SK-N-SH treated with all-trans-retinoic acid at 6 μM for 48 hours (cell line): ENCODE measurements at regions not wholly inside any gene's neighbourhood (a gene's known extent, or its start where the extent isn't known, plus 50 kb on each side); places are given as distances from the start of the nearest gene placed in this dataset.

Source experiments
- ARNTL ChIP-seq: fragments of 450-650 bp; formaldehyde crosslinking; IDR thresholded peaks from 2 replicates; pipeline ENCODE4 v1.5.0; 2020; ENCODE audit warnings: low read depth, mild to moderate bottlenecking, moderate library complexity, borderline replicate concordance
- CREB5 ChIP-seq: fragments of 250-450 bp; sonication (Bioruptor Pico); IDR thresholded peaks from 2 replicates; pipeline ENCODE4 v1.5.1; 2020; ENCODE audit warnings: low read depth, mild to moderate bottlenecking, moderate library complexity
- GLIS3 ChIP-seq: fragments of 250-450 bp; sonication (Bioruptor Pico); IDR thresholded peaks from 2 replicates; pipeline ENCODE4 v1.5.0; 2020; ENCODE audit warnings: mild to moderate bottlenecking, moderate library complexity
- ISL1 ChIP-seq: fragments of 250-450 bp; sonication (Bioruptor Pico); IDR thresholded peaks from 2 replicates; pipeline ENCODE4 v2.1.2; 2022; ENCODE audit warnings: mild to moderate bottlenecking, moderate library complexity
- PATZ1 ChIP-seq: fragments of 250-450 bp; sonication (Bioruptor Pico); IDR thresholded peaks from 2 replicates; pipeline ENCODE4 v1.8.0; 2020; ENCODE audit warnings: mild to moderate bottlenecking, moderate library complexity, borderline replicate concordance
- SNAI2 ChIP-seq: fragments of 250-450 bp; sonication (Bioruptor Pico); IDR thresholded peaks from 2 replicates; pipeline ENCODE4 v1.5.0; 2020; ENCODE audit warnings: mild to moderate bottlenecking, moderate library complexity
- TOX ChIP-seq: fragments of 250-450 bp; sonication (Bioruptor Pico); IDR thresholded peaks from 2 replicates; pipeline ENCODE4 v1.8.0; 2021; ENCODE audit warnings: mild to moderate bottlenecking, moderate library complexity, borderline replicate concordance
- ZC3H10 ChIP-seq: fragments of 250-450 bp; sonication (Bioruptor Pico); IDR thresholded peaks from 2 replicates; pipeline ENCODE4 v1.5.1; 2021; ENCODE audit warnings: mild to moderate bottlenecking, moderate library complexity
- ZFP30 ChIP-seq: fragments of 450-650 bp; formaldehyde crosslinking; IDR thresholded peaks from 2 replicates; pipeline ENCODE4 v1.5.0; 2022; ENCODE audit warnings: mild to moderate bottlenecking, moderate library complexity
- ZNF565 ChIP-seq: fragments of 450-650 bp; formaldehyde crosslinking; conservative IDR thresholded peaks from 2 replicates; pipeline ENCODE4 v1.5.0; 2020; ENCODE audit warnings: low read depth, mild to moderate bottlenecking, moderate library complexity
- ZNF70 ChIP-seq: fragments of 450-650 bp; formaldehyde crosslinking; IDR thresholded peaks from 2 replicates; pipeline ENCODE4 v1.5.0; 2020; ENCODE audit warnings: mild to moderate bottlenecking, moderate library complexity
- ZNF8 ChIP-seq: fragments of 450-650 bp; formaldehyde crosslinking; IDR thresholded peaks from 2 replicates; pipeline ENCODE4 v1.5.0; 2020; ENCODE audit warnings: mild to moderate bottlenecking, moderate library complexity
- TF ChIP-seq, protein P1 (sequence below): fragments of 250-450 bp; sonication (Bioruptor Pico); IDR thresholded peaks from 2 replicates; pipeline ENCODE4 v1.8.0; 2021; ENCODE audit warnings: low read depth, mild to moderate bottlenecking, moderate library complexity, borderline replicate concordance
- TF ChIP-seq, protein P2 (sequence below): fragments of 250-450 bp; sonication (Bioruptor Pico); IDR thresholded peaks from 2 replicates; pipeline ENCODE4 v1.5.0; 2020; ENCODE audit warnings: mild to moderate bottlenecking, moderate library complexity

DNA sequence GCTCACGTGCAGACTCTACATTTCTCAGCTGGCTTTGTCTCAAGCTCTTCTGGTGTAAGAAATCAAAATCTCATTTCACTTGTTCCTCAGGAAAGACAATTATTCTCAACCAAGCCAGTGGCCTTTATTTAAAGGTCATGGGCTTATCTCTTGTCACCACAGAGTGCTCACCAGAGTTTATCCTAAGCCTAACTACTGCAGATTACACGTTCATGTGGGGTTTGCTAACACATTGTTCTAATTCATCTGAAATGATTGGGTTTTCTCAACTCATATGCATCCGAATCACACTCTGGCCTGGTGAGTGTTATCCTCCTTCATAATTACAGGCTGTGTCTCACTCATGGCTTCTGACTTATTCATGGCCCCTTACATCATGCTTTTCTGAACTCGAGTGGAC, 83.3 kb upstream of the TSC22D2 start:
- TF ChIP-seq ZNF70 (CRISPR knock-in tag) (no peak), ZNF565 (CRISPR knock-in tag) (no peak), ISL1 (CRISPR knock-in tag) (no peak), GLIS3 (CRISPR knock-in tag) (no peak), ZFP30 (no peak), ZC3H10 (no peak), TOX (CRISPR knock-in tag) (no peak), PATZ1 (CRISPR knock-in tag) (no peak), ZNF8 (CRISPR knock-in tag) (no peak), SNAI2 (CRISPR knock-in tag) (no peak), ARNTL (CRISPR knock-in tag) (no peak), CREB5 (CRISPR knock-in tag) (no peak)
- TF ChIP-seq, protein P1, sequence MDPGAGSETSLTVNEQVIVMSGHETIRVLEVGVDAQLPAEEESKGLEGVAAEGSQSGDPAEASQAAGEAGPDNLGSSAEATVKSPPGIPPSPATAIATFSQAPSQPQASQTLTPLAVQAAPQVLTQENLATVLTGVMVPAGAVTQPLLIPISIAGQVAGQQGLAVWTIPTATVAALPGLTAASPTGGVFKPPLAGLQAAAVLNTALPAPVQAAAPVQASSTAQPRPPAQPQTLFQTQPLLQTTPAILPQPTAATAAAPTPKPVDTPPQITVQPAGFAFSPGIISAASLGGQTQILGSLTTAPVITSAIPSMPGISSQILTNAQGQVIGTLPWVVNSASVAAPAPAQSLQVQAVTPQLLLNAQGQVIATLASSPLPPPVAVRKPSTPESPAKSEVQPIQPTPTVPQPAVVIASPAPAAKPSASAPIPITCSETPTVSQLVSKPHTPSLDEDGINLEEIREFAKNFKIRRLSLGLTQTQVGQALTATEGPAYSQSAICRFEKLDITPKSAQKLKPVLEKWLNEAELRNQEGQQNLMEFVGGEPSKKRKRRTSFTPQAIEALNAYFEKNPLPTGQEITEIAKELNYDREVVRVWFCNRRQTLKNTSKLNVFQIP (CRISPR knock-in tag): no peak
- TF ChIP-seq, protein P2, sequence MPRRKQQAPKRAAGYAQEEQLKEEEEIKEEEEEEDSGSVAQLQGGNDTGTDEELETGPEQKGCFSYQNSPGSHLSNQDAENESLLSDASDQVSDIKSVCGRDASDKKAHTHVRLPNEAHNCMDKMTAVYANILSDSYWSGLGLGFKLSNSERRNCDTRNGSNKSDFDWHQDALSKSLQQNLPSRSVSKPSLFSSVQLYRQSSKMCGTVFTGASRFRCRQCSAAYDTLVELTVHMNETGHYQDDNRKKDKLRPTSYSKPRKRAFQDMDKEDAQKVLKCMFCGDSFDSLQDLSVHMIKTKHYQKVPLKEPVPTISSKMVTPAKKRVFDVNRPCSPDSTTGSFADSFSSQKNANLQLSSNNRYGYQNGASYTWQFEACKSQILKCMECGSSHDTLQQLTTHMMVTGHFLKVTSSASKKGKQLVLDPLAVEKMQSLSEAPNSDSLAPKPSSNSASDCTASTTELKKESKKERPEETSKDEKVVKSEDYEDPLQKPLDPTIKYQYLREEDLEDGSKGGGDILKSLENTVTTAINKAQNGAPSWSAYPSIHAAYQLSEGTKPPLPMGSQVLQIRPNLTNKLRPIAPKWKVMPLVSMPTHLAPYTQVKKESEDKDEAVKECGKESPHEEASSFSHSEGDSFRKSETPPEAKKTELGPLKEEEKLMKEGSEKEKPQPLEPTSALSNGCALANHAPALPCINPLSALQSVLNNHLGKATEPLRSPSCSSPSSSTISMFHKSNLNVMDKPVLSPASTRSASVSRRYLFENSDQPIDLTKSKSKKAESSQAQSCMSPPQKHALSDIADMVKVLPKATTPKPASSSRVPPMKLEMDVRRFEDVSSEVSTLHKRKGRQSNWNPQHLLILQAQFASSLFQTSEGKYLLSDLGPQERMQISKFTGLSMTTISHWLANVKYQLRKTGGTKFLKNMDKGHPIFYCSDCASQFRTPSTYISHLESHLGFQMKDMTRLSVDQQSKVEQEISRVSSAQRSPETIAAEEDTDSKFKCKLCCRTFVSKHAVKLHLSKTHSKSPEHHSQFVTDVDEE (CRISPR knock-in tag): no peak
